Natural killer cell (primary cell): ENCODE measurements at regions not wholly inside any gene's neighbourhood (a gene's known extent, or its start where the extent isn't known, plus 50 kb on each side); places are given as distances from the start of the nearest gene placed in this dataset.

Experiments
- ATAC-seq, 3 donors: fragments of 150-1000 bp in 2 of 3; fragments of 200-7000 bp in 1 of 3; cut with Tn5 transposase; 1 replicate in 1 of 3; 2 replicates in 2 of 3; pipeline ENCODE4 v1.10.0; 2021; ENCODE audit warnings: mild to moderate bottlenecking in 2 of 3, moderate library complexity in 2 of 3
- DNase-seq, 2 donors: peaks; one replicate each; pipeline versions ENCODE4 v3.0.0 to v3.0.0-alpha.2; 2013 to 2021; ENCODE audit warnings: mixed read lengths in 1 of 2
- H3K27ac ChIP-seq: one replicate; pipeline ENCODE4 v1.5.1; 2013; ENCODE audit warnings: mild to moderate bottlenecking, low read length
- H3K27me3 ChIP-seq: one replicate; pipeline ENCODE4 v1.6.1; 2013; ENCODE audit warnings: low read length; ENCODE audit not compliant: control insufficient read depth, insufficient read depth
- H3K36me3 ChIP-seq: one replicate; pipeline ENCODE4 v1.6.1; 2013; ENCODE audit warnings: low read length; ENCODE audit not compliant: control insufficient read depth, insufficient read depth
- H3K4me1 ChIP-seq: one replicate; pipeline ENCODE4 v1.6.1; 2013; ENCODE audit warnings: low read length; ENCODE audit not compliant: control insufficient read depth, insufficient read depth
- H3K4me3 ChIP-seq: one replicate; pipeline ENCODE4 v1.5.1; 2013; ENCODE audit warnings: low read length
- H3K9me3 ChIP-seq: one replicate; pipeline ENCODE4 v1.6.1; 2013; ENCODE audit warnings: low read length; ENCODE audit not compliant: control insufficient read depth, insufficient read depth
- H3K27ac Mint-ChIP-seq, 2 donors: one replicate each; pipeline ENCODE4 v1.8.0; 2022; ENCODE audit warnings: mild to moderate bottlenecking in 2 of 2, mixed read lengths in 2 of 2, moderate library complexity in 1 of 2
- H3K27me3 Mint-ChIP-seq, 2 donors: one replicate each; pipeline ENCODE4 v1.8.0; 2022; ENCODE audit warnings: low read depth in 2 of 2, mixed read lengths in 2 of 2
- H3K36me3 Mint-ChIP-seq: one replicate; pipeline ENCODE4 v1.8.0; 2022; ENCODE audit warnings: mixed read lengths
- H3K4me1 Mint-ChIP-seq, 2 donors: one replicate each; pipeline ENCODE4 v1.8.0; 2022; ENCODE audit warnings: mixed read lengths in 2 of 2
- H3K4me3 Mint-ChIP-seq: one replicate; pipeline ENCODE4 v1.8.0; 2022; ENCODE audit warnings: mild to moderate bottlenecking, moderate library complexity, mixed read lengths
- H3K9me3 Mint-ChIP-seq, 2 donors: one replicate each; pipeline ENCODE4 v1.8.0; 2022; ENCODE audit warnings: mixed read lengths in 2 of 2
- WGBS: methylation state at CpG from one replicate; pipeline ENCODE4 v1.1.7; 2013; ENCODE audit warnings: missing lambda C conversion rate; ENCODE audit not compliant: insufficient coverage; 5-methylcytosine and 5-hydroxymethylcytosine counted together
- intact Hi-C: fragments of 100-400 bp; cut with micrococcal nuclease; formaldehyde crosslinking; loops from one replicate; pipeline ENCODE4 v1.14.2; 2022
- TF ChIP-seq, protein P1 (sequence below): fragments of 200-600 bp; IDR thresholded peaks from one replicate; pipeline ENCODE4 v1.8.0; 2022; ENCODE audit warnings: antibody characterized with exemption

DNA sequence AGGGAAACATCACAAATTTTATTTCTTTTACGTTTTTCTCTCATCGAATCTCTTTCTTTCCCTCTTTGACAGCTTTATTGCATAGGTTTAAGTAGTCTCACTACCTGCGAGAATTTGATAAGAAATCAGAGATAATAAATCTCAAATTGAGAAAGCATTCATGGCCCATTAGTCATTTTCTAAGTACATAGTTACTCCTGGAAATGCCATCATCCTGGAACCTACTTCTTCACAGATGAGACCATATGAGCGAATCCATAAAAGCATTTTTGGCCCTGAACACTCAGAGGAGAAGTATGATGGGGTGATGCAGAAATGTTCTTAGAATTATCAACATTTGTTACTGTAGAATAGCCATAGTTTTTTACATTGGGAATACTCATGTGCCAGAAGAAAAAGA is 138.0 kb upstream of the ARHGAP28 start:
- H3K4me3 ChIP-seq = no peak overlapping the region
- no peak for DNase-seq
- TF ChIP-seq, protein P1, sequence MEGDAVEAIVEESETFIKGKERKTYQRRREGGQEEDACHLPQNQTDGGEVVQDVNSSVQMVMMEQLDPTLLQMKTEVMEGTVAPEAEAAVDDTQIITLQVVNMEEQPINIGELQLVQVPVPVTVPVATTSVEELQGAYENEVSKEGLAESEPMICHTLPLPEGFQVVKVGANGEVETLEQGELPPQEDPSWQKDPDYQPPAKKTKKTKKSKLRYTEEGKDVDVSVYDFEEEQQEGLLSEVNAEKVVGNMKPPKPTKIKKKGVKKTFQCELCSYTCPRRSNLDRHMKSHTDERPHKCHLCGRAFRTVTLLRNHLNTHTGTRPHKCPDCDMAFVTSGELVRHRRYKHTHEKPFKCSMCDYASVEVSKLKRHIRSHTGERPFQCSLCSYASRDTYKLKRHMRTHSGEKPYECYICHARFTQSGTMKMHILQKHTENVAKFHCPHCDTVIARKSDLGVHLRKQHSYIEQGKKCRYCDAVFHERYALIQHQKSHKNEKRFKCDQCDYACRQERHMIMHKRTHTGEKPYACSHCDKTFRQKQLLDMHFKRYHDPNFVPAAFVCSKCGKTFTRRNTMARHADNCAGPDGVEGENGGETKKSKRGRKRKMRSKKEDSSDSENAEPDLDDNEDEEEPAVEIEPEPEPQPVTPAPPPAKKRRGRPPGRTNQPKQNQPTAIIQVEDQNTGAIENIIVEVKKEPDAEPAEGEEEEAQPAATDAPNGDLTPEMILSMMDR = no peak
- no peaks in the 10 kb centered on the region for H3K27me3 ChIP-seq
- intact Hi-C loops = no loop called here
- H3K4me1 ChIP-seq = no peaks in the 10 kb centered on the region
- no peak overlapping the region for H3K27ac ChIP-seq
- Mint-ChIP-seq H3K27ac (no peak overlapping the region), H3K4me1 (no peaks in the 10 kb centered on the region), H3K4me3 (no peak overlapping the region), H3K9me3 (peaks cover 0 to 4% of the 10 kb centered on the region in 2 donors), H3K27me3 (peaks cover 0 to 3% of the 10 kb centered on the region in 2 donors), H3K36me3 (no peaks in the 10 kb centered on the region)
- ATAC-seq = no peak
- WGBS = 84% methylated on average over 4 of the region's 4 CpGs
- no peaks in the 10 kb centered on the region for H3K9me3 ChIP-seq
- H3K36me3 ChIP-seq = no peaks in the 10 kb centered on the region

DNA sequence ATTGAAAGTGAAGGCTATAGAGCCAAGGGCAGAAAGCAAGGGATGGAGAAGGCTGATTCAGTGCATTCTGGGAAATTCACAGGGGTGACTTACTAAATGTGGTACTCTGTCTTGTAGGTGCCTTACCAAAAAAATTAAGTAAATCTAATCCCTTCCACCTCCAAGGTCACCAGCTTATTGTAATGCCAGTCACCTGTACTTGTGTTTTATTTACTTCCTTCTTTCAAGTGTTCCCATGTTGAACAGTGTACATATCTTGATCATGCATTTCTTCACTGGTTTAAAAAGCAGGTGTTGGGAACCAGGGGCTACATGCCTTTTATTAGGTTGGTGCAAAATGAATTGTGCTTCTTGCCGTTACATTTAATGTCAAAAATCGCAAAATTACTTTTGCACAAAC is 137.0 kb upstream of the ARHGAP28 start:
- H3K4me3 Mint-ChIP-seq = no peak overlapping the region
- H3K9me3 Mint-ChIP-seq = peaks cover 0 to 4% of the 10 kb centered on the region in 2 donors
- no peak for DNase-seq
- H3K36me3 ChIP-seq = no peaks in the 10 kb centered on the region
- no peak for ATAC-seq
- no peaks in the 10 kb centered on the region for H3K9me3 ChIP-seq
- H3K4me1 ChIP-seq = no peaks in the 10 kb centered on the region
- no peaks in the 10 kb centered on the region for H3K4me1 Mint-ChIP-seq
- TF ChIP-seq, protein P1 = no peak
- H3K36me3 Mint-ChIP-seq = no peaks in the 10 kb centered on the region
- H3K27me3 ChIP-seq = no peaks in the 10 kb centered on the region
- intact Hi-C loops = no loop called here
- H3K4me3 ChIP-seq = no peak overlapping the region
- H3K27me3 Mint-ChIP-seq = peaks cover 0 to 3% of the 10 kb centered on the region in 2 donors
- no peak overlapping the region for H3K27ac ChIP-seq
- 86% methylated on average over 1 of the region's 2 CpGs for WGBS
- no peak overlapping the region for H3K27ac Mint-ChIP-seq

DNA sequence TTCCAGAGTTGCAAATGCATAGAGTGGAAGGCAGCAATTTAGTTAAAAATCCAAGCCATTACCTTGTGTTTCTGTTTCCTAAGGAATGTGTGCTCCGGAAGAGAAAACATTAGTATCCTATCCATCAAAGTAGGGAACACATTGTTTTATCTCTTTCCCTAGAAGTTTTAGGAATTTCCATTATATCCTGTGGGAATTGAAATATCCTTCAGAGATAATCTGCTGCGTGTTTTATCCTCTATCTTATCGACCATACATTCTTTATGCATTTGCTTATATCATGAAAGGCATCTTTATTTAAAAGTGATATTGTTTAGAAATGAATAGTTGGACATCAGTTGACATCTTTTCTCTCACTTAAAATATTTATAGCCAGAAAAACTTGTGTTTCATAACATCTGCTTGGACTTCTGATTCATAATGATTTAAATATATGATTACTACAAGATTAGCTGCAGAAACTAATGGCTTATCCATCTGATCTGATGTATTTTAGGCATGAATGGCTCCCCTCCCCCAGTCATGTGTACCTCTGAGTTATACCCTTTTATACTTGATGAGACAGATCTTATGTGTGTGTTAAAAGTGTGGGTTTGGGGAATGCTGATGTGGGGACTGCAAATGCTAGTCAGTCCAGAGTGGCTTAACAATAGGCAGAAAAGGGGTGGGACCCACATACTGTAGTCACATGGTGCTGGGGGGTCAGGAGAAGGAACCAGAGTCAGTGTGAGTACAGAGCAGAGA is 136.2 kb upstream of the ARHGAP28 start:
- Histone ChIP-seq H3K4me3 (no peak overlapping the region), H3K36me3 (no peaks in the 10 kb centered on the region), H3K9me3 (no peaks in the 10 kb centered on the region), H3K27ac (no peak overlapping the region), H3K4me1 (no peaks in the 10 kb centered on the region), H3K27me3 (no peaks in the 10 kb centered on the region)
- 60% methylated on average over 1 of the region's 3 CpGs for WGBS
- Mint-ChIP-seq H3K36me3 (no peaks in the 10 kb centered on the region), H3K9me3 (peaks cover 0 to 4% of the 10 kb centered on the region in 2 donors), H3K27me3 (peaks cover 0 to 3% of the 10 kb centered on the region in 2 donors), H3K4me1 (no peaks in the 10 kb centered on the region), H3K27ac (no peak overlapping the region), H3K4me3 (no peak overlapping the region)
- DNase-seq = no peak
- ATAC-seq = no peak
- TF ChIP-seq, protein P1 = no peak
- intact Hi-C loops = no loop called here

DNA sequence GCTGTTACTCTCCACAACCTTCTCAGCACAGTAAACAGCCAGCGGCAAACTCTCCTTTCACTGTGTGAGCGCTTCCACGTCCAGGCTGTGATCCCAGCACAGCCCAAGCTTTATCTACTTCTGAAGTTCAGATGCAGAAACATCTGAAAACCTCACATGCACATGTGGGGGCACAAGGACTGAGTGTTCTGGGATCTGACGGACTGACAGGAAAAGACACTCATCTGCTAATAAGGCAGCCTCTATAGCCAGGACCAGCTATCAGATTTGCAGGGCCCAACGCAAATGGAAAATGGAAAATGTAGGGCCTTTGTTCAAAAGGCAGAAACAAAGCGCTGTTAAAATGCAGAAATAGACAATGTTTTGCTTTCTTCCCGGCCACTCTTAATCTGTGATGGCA is 133.8 kb upstream of the ARHGAP28 start:
- no peaks in the 10 kb centered on the region for H3K36me3 Mint-ChIP-seq
- H3K36me3 ChIP-seq = no peaks in the 10 kb centered on the region
- 91% methylated on average over 7 of the region's 7 CpGs for WGBS
- intact Hi-C loops = no loop called here
- H3K27ac ChIP-seq = no peak overlapping the region
- H3K4me3 Mint-ChIP-seq = no peak overlapping the region
- H3K27me3 Mint-ChIP-seq = peaks cover 0 to 3% of the 10 kb centered on the region in 2 donors
- no peaks in the 10 kb centered on the region for H3K9me3 ChIP-seq
- no peaks in the 10 kb centered on the region for H3K4me1 ChIP-seq
- TF ChIP-seq, protein P1 = no peak
- no peaks in the 10 kb centered on the region for H3K4me1 Mint-ChIP-seq
- peaks cover 0 to 4% of the 10 kb centered on the region in 2 donors for H3K9me3 Mint-ChIP-seq
- no peak overlapping the region for H3K4me3 ChIP-seq
- no peaks in the 10 kb centered on the region for H3K27me3 ChIP-seq
- DNase-seq (no peak), ATAC-seq (no peak)
- no peak overlapping the region for H3K27ac Mint-ChIP-seq
